GM19193 (cell line): ENCODE measurements at regions not wholly inside any gene's neighbourhood (a gene's known extent, or its start where the extent isn't known, plus 50 kb on each side); places are given as distances from the start of the nearest gene placed in this dataset.

Source experiments
- POLR2A ChIP-seq: IDR thresholded peaks from 4 replicates; pipeline ENCODE4 v1.6.1; 2011; ENCODE audit not compliant: insufficient read depth, insufficient read length; ENCODE audit errors: extremely low read depth

DNA sequence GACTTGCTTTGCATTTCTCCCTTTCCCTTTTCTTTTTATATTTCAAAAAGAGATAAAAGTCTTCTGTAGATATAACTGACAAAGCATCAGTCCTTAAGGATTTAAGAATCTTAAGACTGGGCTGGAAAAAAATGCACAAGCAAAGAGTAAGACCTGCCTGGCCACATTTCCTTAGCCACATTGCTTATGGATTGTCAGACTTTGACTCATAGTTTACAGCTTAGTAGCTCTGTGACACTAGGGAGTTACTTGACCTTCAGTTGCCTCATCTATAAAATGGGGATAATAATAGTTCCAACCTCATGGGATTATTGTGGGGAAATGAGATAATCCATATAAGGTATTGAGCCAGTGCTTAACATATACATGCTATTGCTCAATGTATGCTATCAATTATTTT, 66.4 kb upstream of the STK38L start:
- TF ChIP-seq POLR2A, result no peak

DNA sequence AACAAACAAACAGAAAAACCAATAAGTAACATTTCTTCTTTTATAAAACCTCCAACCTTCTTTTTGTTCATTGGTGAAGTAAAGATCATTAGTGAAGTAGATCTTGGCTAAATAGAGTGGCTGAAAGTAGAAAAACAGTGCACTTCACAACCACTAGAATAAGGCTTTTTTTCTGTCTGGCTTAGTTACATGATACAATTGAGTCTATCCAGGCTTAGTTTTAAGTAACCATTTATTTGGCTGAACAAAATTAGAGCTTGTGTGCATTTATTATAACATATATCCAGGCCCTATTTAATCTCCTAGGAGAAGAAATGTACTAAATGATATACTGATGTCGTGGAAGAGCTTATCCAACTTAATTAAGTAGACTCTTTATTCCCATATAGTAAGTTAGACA, 65.8 kb upstream of the STK38L start:
- no peak for TF ChIP-seq POLR2A

DNA sequence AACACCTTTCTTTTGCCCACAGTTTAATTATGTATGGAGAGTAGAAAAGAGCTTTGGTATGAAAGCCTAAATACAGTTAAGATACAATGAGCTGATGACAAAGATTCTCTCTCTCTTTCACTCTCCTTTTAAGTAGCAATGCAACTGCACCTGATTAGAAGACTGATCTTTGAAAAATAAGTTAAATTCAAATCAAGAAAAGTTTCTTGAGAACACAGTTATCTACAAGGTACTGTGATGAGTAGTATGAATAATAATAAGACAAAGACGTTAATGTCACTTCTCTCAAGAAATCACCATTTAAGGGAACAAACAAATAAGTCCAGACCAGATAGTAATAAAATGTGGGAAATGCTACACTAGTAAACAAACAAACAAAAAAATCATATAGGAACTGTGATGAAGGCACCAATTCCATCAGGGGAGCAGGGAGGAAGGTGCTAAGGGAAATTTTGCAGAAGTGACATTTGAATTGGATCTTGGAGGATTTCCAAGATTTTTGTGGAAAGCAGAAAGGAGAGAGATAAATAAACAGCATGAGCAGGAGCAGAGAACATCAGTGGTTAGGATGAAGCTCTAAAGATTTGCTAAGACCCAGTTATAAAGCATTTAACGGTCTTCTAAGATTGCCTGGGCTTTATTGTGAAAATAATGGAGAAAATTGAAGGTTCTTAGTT, 65.2 kb upstream of the STK38L start:
- TF ChIP-seq POLR2A, result no peak

DNA sequence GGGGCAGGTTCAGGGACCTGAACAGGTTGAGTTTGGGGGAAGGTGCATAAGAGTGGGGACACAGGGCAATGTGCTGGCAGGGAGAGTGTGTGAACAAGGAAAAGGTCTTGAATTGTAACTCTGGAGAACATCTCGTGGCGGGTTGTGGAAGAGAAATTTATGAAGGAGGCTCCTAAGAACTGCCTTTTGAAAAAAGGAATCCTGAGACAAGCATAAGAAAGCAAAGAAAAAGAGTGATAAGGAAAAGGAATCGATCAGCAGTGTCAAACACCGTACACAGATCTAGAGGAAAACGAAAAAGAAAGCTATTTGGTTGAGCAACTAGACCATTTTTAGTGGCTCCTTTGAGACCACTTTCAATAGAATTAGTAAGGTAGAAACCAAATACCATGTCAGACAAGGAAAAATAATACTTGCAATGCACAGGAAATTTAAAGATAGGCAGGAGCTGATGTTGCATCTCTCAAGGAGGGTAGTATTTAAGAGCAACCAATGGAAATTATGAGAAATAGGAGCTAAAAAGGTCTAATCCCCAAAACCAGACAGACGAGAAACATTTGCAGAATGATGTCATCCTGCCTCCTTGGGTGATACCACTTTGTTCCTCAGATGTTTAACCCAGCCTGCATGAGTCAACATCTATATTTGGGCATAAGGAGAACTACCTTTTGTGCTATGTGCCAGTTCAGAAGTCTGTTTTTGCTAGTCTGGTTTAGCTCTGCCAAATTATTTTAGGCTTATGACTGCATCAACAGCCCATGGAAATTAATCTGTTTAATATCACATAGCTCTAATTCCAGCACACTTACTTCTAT, 64.5 kb upstream of the STK38L start:
- TF ChIP-seq POLR2A, result peak; percentile 47

DNA sequence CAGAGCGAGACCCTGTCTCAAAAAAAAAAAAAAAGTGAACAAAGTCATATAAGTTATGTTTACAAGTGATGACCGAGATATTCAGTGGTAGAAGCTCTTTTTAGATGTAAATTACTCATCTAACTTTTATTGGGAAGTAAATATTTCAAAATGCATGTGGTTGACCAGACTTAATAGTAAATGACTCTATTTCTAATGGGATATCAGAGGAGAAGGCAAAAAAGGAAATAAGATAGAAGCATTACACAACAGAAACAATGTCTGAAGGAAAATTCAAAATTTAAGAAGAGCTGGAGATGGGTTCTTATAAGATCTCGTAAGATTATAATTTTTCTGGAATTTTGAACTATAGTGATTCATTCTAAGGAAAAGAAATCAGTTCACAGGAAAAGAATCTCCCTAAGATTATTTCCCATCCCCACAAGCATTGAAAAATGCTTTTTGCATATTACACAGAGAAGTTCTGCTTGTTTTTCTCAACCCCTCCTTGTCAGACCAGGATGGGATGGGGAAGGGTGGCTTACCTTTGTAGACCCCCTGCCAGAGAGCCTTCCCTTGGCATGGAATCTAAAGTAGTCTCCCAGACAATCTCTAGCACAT, 63.1 kb upstream of the STK38L start:
- no peak for TF ChIP-seq POLR2A

DNA sequence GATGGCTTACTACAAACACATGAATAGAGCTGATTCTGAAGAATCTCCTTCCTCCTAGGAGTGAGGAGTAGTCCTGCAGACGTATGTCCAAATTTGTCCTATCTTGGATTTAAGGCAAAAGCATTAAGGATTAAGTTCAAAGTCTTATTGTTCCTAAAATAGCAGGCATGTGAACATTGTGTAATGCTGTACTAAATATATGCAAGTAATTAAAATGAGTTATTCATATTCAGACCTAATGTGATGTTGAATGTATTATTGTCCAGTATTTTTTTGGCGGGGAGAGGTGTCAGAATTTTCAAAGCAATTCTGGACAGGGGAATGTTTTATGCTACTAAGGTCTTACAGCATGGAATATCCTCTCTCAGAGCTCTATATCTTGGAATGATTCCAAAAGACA, 60.7 kb upstream of the STK38L start:
- no peak for TF ChIP-seq POLR2A

DNA sequence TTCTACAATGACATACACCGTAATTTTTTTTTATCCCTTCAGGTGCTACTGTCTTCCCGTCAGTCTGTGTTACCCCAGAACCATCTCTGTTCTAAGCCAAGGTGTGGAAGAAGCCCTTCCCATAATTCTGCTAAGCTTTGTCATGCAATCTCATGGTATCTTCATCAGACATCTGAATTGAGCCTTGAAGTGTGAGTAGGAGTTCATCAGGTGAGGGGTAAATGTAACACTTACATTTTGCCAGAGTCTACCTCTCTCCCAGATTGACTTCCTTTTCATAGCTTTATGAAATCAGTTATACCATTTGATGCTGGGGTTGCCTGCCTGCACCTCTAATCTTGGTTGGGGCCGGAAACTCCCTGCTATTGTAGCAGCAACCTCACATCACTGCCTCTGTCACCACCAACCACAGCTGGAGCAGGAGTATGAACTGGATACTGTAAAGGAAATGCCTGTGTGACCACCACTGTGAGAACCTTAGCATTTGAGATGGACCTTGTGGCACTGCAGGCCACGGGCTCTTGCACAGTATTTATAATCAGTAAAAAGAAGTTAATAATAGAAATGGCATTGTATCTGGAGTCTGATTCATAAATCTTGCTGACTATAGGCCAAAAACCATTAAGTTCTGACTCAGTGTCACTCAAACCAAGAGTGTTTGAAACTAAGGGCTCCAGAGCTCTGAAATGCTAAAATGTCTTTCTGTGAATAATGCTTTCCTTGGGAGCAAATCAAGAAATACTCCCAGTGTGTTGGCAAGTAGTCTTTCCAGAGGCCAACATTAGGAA, 58.7 kb upstream of the STK38L start:
- TF ChIP-seq POLR2A, result no peak

DNA sequence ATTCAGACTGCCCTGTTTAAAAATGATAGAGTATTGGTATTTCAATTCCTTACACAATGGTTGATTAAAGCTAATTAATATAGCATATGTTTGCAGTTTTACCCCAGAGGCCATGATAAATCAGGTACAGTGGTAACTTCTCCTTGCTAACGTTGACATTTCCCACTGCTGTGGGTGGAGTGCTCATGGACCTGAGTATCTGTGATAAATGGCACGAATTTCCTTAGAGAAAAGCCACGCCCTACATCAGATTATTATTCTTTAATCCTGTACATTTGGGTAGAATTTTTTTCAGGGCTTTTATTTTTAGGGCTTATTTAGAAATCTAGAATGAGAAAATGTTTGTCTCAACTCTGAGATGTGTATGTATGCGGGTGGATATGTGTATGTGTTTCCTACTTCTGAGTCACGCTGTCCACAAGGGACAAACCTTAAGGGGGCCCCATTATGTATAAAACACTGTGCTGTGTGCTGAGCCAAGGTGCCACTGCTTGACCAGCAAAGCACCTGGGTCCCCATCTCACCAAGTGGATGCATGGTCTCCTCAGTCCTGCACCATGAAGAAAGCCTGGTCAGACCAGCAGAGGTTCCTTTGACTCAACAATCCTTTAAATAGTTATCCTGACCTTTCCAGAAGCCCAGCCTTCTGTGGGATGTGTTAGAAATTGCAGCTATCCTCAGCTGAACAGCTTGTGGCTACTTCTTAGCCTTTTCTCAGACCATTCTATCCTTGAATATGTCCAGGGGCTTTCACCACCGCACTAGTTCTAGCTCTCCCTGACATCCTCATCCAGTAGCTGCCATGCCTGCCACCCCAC, 57.9 kb upstream of the STK38L start:
- TF ChIP-seq POLR2A, result no peak

DNA sequence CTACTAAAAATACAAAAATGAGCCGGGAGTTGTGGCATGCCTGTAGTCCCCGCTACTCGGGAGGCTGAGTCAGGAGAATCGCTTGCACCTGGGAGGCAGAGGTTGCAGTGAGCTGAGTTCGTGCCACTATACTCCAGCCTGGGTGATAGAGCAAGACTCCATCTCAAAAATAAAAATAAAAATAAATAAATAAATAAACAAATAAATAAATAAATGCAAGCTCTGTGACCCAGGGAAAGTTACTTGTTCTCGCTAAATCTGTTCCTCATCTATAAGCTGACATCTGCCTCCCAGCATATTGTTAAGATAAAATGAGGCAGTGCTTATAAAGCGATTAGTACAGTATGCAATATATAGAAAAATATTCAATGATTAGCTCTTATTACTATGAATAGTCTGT, 56.4 kb upstream of the STK38L start:
- TF ChIP-seq POLR2A, result no peak

DNA sequence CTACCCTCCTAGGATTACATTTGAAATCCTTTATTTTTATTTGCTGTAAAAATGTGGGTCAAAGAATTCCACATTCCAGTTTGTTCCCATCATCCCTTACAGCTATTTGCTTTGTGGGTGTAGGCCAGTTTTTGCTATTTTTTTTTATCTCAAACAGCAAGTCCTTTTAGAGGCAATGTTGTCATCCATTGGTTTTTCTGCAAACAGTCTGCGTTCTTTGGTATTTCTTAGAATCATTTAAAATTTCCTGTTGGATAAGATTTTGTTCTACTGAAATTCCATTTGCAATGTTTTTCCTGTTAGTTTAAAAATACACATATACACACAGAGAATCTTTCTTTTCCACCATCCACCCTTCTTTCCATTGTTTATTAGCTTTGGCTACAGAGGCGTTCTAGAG, 53.3 kb upstream of the STK38L start:
- no peak for TF ChIP-seq POLR2A

DNA sequence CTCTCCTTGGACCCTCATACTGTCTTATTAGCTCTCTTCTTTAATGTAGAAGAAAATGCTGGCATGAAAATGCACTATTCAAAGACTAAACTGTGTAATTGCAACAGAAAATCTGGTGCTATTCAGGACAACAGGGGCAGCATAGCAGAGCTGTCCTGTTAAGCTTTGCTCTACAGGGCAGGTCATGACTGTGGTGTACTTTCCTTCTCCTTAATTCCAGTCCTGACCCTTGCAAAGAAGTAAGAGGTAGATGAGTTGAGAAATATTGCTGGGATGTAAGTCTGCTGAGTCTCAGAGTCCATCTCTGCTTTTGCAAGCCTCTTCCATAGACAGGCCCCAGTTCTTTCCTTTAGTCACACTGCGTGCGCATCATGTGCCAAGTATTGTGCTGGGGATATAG, 52.6 kb upstream of the STK38L start:
- TF ChIP-seq POLR2A, result no peak

DNA sequence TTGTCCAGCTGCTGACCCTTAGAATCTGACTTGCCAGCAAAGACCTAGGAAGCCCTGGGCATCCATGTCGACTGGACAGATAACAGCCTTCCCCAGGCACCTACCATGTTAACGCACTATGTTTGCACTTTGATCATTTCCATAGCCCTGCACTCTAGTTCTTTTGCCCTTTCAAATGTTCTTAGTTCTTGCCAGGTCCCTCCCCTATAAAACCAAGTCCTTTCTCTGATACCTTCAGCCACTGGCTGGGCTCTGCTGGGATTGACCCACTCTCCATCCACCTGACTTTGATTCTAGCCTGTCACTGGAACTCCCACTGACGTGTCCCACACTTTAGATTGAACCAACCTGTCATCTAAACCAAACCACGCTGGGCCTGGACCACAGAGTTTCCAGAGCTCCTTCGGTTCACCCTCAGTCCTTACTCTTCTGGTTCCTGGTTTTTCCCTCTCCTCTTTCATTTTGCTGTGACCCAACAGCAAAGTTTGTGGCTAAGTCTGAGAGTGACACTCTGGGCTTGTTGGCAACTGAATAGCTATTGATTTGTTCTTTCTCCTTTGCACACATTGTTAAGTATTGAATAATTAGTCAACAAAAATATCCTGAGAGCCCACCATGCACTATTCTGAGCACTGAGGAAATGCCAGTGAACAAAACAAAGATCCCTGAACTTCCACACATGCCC, 51.8 kb upstream of the STK38L start:
- TF ChIP-seq POLR2A, result no peak

DNA sequence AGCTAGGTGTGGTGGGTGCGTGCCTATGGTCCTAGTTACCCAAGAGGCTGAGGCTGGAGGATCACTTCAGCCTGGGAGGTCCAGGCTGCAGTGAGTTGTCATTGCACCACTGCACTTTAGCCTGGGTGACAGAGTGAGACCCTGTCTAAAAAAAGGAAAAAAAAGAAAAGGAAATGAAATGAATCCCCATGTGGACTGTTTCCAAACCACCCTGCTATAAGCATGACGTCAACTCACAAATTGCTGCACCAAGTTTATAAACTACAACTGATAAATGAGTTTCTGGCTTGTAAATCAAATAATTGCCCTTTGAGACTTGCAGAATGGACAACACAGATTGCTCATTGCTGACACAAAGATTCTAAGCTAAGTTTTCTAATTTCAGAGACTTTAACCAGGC, 51.0 kb upstream of the STK38L start:
- no peak for TF ChIP-seq POLR2A
